ENCODE measurements at regions not wholly inside any gene's neighbourhood (a gene's known extent, or its start where the extent isn't known, plus 50 kb on each side); places are given as distances from the start of the nearest gene placed in this dataset.

DNA sequence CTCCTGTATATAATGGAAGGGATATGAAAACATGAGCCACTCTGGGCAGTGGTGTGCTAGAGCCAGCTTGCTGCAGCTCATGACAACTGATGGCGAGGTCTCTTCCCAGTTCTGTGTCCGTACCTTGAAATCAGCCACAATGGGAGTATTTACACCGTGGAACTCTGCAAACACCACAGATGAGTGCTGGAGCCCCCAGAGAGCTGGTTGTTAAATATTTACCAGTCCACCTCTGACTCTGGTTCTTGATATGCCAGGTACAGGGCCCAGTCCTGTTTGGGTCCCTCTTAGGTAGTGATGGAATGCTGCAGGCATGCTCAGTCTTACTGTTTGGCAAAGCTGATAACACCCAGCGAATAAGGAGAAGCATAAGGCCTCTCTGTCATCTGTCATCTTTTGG is 116.1 kb upstream of the GLI2 start:
- TF ChIP-seq CTCF (IDR thresholded peaks at IDR 0.05; ENCODE audit: low read depth, low read length), result no peak
- no peak for DNase-seq (ENCODE audit: low read depth, low spot score)
- in situ Hi-C loops (cut with HindIII; ENCODE audit: low sequenced_read_pairs), result no loop called here
- no peak overlapping the region for H3K4me3 ChIP-seq (ENCODE audit: low read depth, low read length)

- in situ Hi-C loops (cut with HindIII; ENCODE audit: low sequenced_read_pairs), result no loop called here
- DNase-seq (ENCODE audit: low read depth, low spot score), result peak; percentile 43
- TF ChIP-seq CTCF (IDR thresholded peaks at IDR 0.05; ENCODE audit: low read depth, low read length), result no peak
- H3K4me3 ChIP-seq (ENCODE audit: low read depth, low read length), result no peak overlapping the region
Measured at GRCh38 chr2:120620025-120620793, 115.5 kb upstream of the GLI2 start.

DNA sequence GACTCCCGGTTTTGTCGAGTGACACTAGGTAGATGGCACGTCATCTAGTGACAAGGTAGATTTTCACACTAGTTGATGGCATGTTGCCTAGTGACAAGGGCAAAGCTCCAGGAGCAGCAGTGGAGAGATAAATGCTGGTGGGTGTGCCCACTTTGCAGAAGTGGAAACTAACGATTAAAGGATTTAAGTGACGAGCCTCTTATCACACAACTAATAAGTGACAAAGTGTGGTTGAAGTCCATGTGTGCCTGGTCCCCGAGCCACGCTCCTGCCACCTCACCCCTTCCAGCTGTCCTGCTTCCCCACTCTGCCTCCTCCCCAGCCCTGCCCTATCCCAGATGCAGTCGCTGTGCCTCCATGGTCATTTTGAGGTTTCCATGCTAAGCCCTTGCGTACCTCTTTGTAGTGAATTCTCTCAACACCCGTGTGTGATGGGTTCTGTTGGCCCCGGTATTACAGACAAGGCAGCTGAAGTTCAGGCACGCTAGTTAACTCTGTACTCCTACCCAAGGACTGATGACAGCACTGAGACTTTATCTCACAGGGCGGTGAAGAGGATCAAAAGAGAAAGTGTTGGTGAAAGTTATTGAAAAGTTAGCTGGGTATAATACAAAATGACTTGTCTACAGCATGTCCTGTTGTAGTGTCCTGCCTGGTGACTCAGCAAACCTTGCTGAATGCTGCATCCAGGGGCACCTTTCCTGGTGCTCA is 113.4 kb upstream of the GLI2 start:
- in situ Hi-C loops (cut with HindIII; ENCODE audit: low sequenced_read_pairs), result no loop called here
- no peak for TF ChIP-seq CTCF (IDR thresholded peaks at IDR 0.05; ENCODE audit: low read depth, low read length)
- no peak overlapping the region for H3K4me3 ChIP-seq (ENCODE audit: low read depth, low read length)
- no peak for DNase-seq (ENCODE audit: low read depth, low spot score)

GRCh38 chr2:120622886-120623753 is 112.5 kb upstream of the GLI2 start:
- DNase-seq (ENCODE audit: low read depth, low spot score), result no peak
- in situ Hi-C loops (cut with HindIII; ENCODE audit: low sequenced_read_pairs), result no loop called here
- TF ChIP-seq CTCF (IDR thresholded peaks at IDR 0.05; ENCODE audit: low read depth, low read length), result no peak
- H3K4me3 ChIP-seq (ENCODE audit: low read depth, low read length), result no peak overlapping the region

- TF ChIP-seq CTCF (IDR thresholded peaks at IDR 0.05; ENCODE audit: low read depth, low read length), result no peak
- no peak for DNase-seq (ENCODE audit: low read depth, low spot score)
- in situ Hi-C loops (cut with HindIII; ENCODE audit: low sequenced_read_pairs), result no loop called here
- H3K4me3 ChIP-seq (ENCODE audit: low read depth, low read length), result no peak overlapping the region
Measured at GRCh38 chr2:120624061-120624737, 111.5 kb upstream of the GLI2 start.

Measured in astrocyte of the spinal cord (primary cell).